Inflammatory macrophage treated with lipopolysaccharide for 4 hours (primary cell): ENCODE measurements at regions not wholly inside any gene's neighbourhood (a gene's known extent, or its start where the extent isn't known, plus 50 kb on each side); places are given as distances from the start of the nearest gene placed in this dataset.
"Not testable (repeated sequence)": the region's sequence is repeated elsewhere in the genome, so short reads cannot be mapped to it uniquely, and the experiment has no call there.

Experiments used
- DNase-seq: peaks from one replicate; pipeline ENCODE4 v3.0.0-alpha.2; 2020

DNA sequence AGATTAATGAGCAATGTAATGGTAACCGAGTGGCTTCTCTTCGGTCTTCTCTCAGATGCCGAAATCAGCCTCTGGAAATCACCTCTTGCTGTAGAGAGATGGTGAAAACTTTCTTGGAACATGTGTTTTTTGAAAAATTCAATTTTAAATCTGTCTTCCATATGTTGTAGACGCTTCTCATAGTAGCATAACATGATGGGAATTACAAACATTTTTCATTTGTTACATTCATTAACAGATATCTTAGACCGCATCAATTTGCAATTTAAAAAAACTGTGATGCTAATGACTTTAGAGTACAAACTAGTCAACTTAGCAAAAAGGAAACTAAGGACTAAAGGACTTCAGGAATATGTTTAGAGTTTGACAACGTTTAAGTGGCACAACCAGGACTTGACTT, 275.2 kb downstream of the ASXL3 start:
- no peak for DNase-seq

DNA sequence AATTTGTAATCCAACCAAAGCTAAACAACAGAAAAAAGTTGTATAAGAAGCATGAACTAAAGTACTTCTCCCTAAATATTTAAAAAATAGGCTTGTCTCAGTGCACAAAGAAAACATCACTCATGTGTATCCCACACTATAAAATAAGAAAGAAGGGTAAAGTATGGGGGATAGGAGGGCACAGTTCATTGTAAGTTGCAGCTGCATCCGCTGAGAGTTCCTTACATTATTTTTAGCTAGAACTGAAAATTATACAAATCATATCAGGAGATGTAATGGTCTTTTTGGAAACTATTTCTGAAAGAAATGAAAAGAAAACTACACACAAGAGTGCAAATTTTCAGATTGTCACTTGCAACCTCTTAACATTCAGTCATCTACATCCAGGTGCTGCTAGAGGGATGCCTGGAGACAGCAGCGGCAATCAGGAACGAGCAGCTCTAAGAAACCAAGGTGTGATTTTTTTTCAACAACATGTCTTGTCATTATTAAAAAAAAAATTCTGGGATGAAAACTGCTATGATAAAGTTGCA, 273.6 kb downstream of the ASXL3 start:
- no peak for DNase-seq

DNA sequence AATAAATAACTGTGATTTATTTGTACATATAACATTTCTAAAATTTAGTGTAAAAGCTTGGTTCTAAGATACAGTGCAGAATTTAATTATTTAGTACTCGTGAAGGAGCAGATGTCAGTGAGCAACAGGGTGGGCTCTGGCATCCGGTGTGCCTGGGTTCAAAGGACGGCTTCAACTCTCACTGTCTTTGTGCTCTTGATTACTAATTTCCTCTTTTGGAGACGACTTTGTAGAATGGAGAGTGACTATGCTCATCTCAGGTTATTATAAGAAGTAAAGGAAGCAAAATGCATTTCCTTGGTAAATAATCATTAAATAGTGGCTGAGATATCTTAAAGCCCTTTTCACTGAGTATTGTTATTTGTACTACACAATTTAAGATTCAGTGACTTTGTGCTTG, 271.7 kb downstream of the ASXL3 start:
- DNase-seq, result no peak

DNA sequence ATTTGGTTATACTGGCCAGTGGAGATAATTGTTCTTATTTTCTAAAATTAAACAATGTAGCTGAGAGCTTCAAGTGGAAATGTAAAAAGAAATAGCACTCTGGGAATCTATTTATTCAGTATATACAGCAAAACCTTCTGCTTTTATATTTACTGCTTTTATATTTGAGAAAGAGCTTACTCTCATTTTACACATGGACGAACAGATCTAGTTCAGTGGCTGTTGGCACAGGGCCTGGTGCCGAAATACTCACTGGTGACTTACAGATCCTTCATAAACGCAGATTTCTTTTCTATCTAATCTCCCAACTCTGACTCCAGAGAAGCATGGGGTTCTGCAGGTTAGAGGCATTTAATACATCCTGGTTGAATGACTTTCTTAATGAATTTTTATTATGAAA, 266.2 kb downstream of the ASXL3 start:
- DNase-seq, result no peak

DNA sequence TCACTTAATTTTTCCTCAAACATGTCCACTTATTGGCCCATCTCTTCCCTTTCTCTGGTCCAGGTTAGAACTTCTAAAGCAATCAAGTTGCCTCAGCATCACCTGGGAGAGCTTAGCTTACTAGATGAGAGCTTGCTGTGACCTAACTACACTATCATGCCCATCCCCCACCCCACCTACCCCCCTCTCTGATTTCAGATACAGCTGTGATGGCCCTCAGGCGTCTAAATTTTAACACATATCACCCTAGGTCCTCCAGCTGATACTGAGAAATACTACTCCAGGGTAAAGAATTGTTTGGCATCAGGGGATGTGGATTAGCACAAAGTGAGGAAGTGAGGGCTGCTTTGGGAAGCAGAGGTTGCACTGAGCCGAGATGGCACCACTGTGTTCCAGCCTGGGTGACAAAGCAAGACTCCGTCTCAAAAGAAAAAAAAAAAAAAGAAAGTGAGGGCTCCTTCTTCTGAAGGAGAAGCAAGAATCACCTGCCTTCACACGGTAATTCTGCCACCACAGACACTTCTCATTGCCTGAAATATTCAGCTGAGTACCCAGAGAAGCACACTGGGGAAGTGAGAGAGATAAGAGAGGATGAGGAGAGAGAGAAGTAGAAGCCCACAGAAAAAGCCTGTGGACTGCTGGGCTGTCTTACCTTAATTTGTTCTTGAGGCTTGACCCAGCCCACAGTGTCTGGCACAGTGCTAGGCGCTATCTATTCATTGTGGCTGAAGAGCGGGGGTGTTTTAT, 263.4 kb downstream of the ASXL3 start:
- no peak for DNase-seq

DNA sequence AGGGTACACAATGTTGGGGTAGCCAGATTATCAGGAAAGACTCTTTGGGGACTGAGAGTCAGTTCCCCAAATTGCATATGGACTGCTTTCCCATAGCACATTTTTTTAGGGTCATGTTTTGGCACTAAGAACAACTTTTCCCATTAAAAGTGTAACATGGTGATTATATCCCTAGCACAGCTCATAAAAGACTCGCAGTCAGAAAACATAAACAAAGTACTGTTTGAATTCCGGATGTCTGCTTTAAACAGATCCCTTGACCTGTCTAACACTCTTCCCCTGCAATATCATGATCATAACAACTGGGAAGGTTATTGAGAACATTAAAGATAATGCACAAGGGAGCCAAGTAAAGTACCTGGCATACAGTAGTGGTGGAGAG, 262.2 kb downstream of the ASXL3 start:
- DNase-seq, result no peak

DNA sequence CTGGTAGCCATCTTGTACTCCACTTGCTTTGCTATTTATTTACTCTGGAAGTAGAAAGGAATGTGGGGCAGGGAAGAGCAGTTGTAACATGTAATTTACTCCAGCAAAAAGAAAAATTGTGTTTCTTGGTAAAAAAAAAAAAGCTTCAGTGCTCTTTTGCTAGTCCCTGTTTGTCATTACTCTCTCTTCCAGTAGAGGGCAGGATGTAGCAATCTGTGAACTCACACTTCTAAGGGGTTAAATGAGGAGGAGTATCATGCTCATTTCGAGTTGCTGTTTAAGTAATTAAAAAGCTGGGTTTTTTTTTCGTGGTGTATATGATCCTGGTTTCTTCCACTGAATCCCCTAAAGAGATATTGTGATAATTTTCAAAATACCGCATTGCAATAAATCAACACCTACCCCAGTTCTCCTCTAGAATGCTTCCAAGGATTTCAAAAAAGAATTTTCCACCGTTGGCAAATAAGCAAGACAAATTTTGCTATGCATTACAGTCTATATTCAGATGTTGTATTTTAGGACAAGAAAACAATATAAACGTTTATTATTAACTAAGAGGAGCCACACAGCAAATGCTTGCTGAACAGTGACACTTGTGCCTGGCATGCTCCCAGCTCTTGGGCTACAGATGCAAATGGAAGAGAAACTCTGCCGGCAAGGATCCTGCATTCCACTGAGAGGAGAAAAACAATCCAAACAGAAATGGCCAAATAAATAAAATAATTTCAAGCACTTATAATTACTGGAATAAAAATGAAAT, 261.6 kb downstream of the ASXL3 start:
- peak; percentile 28 for DNase-seq

DNA sequence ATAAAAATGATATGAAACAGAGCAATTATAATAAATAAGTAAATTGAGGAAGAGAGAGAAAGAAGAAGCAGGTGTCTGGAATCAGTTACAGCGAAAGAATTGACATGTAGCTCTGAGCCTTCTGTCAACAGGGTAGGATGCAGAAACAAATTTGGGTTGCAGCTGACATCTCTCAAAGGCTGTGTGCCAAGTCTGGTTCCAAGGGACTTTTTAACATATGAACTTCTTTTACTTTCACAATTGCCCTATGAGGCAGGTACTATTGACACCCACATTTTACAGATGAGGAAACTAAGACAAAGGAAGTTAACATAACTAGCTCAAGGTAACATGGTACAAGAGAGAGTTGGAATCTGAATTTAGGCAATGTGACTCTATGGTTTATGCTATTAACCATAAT, 260.0 kb downstream of the ASXL3 start:
- DNase-seq, result no peak

DNA sequence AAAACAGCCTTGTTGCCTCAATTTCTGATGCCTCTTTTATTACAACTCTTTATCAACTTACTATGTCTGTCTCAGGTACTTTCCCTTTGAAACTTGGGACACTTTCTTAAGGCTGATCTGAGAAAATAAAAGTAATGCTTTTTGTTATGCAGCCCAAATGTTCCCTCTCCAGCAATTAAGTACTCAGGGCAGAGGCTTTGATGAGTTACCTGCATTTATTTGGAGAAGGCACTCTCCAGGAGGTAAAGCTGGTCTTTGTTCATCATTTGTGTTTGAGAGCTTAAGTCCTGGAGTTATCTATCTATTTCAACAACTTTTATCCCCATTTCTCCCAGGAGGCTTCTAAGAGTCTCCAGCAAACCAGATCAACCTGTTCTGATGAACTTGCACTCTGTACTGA, 259.2 kb downstream of the ASXL3 start:
- DNase-seq, result no peak

DNA sequence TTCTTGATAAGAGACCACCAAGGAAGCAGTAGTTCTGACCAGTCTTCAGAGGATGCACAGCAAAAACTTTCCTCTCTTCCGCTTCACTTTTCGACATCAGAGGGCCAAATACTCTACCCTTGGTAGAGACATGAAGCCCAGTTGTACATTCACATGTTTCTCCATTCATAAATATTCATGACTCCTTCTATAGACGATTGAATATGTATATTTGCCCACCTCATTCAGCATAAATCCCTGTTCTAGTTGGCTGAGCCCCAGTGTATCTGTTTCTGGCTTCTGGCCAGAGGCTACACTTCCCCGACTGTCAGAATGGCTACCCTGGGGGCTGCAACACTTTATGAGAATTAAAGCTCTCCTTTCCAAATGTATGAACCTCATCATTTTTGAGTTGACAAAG, 258.5 kb downstream of the ASXL3 start:
- no peak for DNase-seq

DNA sequence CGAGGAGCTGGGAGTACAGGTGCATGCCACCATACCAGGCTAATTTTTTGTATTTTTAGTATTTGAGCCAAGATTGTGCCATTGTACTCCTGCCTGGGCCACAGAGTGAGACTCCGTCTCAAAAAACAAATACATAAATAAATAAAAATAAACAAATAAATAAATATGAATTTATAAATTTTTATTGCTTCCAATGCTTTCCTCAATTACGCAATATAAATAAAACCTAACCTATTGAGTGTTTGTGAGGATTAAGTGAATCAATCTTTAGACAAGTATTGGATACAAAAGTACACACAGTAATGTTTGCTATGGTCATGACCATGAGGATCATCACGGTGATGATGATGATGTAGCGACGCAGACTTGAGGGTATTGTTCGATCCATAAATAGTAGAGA, 257.4 kb downstream of the ASXL3 start:
- DNase-seq, result no peak

DNA sequence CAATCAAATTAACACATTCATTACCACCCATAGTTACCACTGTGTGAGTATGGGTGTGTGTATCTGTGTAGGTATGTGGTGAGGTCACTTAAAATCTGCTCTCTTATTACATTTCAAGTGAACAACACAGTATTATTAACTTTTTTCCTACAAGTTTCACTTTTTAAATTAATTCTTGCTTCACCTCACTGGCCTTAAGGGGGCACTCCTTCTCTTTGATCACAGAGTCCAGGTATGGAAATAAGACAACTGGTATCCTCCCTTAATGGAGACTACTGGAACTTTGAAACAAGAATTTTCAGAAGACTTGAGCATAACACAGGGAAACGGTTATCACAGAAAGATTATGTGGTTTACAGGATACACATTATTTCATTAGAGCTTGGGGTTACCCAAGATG, 255.8 kb downstream of the ASXL3 start:
- DNase-seq, result no peak

DNA sequence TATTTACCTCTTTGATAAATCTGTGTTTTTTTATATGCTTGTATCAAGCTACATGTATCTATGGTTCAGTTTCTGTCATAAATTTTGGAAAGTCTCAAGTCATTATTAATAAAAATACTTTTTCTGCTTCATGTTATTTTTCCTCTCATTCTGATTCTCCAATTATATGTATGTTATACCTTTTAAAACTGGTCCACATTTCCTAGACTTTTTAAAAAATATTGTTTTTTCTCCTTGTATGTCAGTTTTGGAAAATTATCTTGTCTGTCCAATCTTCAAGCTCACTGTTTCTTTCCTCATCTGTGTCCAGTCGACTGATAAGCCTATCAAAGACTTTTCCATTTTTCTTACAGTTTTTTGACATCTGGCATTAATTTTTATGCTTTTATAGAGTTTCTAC, 253.4 kb downstream of the ASXL3 start:
- no peak for DNase-seq

DNA sequence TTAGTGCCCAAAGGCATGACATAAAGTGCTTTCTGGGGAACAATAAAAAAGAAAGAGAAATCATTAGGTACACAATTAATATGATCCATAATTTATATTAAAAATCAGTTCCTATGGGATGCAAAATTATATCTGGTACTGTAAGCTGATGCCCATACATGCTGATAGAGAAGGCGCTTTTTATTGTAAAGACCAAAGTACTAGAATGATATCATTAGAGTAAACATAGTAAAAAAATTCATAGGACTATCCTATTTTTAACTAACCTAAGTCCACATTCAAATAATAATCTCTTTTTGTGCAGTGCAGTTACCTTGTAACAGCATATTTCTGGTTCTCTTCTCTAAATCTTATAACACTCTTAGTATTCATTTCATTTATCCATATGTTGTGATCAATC, 252.2 kb downstream of the ASXL3 start:
- DNase-seq, result no peak

DNA sequence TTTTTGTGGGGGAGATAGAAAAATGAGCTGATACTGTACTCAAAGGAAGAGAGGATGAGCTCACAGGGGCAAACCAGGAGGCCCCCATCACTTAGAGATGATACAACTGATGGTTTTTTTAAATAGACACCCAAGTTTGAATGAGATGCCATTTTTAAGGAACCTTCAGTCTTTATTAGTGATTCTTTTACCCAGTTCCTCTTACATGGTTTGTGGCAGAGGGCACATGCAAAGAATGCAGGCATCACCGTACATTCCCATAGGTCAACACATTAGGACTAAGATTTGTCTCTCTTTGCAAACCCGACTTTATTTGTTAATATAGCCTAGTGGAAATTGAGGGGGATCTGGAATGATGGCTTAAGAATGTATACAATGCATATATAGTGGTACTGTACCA, 250.9 kb downstream of the ASXL3 start:
- DNase-seq, result no peak

DNA sequence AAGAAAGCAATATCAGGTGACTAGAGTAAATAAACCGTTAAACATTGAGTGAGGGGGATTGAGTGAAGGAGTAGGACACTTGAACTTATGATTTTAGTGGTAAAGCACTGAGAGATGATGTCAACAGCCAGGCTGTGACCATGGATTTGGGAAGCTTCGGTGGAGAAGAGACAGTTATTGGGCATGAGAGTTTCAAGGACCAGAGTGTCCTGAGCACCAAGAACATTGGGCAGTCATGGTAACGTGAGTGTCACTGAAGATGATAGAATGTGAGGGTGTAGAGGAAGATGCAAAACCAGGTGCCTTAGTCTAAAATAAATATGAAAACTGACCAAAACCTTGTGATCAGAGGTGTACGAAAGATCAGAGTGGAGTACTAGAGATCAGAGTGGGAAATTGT, 248.1 kb downstream of the ASXL3 start:
- DNase-seq, result no peak

DNA sequence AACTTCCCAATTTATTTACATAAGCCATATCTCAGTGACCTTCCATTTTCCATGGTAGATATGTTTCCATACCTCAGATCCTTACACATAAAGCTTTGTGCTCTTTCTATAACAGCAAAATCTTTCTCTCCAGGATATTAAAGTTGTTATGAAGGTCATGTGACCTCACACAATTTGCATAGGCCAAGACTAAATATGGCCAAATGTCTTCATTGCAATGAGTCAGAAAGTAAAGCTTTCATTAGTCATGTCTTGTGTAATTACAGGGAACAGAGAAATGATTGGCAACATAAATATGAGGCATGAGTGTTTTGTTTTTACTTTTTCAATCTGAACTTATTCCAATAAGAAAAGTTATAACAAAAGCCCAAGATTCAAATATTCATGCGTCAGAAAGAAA, 243.5 kb downstream of the ASXL3 start:
- DNase-seq, result peak; percentile 13

DNA sequence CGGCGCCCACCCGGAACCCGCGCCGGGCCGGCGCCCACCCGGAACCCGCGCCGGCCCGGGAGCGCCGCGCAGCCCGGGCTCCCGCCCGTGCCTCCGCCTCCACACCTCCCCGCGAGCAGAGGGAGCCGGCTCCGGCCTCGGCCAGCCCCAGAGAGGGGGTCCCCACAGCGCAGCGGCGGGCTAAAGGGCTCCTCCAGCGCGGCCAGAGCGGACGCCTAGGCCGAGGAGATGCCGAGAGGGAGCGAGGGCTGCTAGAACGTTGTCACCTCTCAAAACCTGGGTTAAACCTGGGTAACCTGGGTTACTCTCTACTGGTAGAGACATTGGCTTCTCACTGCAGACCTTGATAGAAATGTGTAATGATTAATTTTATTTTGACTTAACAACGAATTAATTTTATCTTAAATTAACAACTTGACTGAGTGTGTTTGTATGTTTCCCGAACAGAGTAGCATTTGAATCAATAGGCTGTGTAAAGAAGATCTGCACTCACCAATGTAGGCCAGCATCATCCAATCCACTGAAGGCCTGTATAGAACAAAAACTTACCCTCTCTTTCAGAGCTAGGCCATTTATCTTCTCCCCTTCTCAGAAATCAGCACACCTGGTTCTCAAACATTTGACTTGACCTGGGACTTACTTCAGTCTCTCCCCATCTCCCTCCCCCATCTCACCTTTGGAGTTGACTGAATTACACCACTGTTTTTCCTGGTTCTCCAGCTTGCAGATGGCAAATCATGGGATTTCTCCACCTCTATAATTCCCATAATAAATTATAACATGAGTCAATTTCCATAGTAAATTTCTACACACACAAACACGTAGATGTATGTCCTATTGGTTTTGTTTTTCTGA, 242.7 kb downstream of the ASXL3 start:
- no peak for DNase-seq

DNA sequence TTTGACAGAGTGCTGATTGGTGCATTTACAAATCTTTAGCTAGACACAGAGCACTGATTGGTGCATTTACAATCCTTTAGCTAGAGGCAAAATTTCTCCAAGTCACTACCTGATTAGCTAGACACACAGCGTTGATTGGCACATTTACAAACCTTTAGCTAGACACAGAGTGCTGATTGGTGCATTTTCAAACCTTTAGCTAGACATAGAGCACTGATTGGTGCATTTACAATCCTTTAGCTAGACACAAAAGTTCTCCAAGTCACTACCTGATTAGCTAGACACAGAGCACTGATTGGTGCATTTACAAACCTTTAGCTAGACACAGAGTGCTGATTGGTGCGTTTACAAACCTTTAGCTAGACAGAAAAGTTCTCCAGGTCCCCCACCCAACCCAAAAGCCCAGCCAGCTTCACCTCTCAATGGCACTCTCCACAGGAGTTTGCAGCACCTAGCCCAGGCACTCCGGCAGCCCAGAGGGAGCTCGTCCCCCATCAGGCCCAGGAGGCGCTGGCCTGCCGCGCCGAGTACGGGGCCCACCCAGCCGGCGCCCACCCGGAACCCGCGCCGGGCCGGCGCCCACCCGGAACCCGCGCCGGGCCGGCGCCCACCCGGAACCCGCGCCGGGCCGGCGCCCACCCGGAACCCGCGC, 241.8 kb downstream of the ASXL3 start:
- DNase-seq, result not testable (repeated sequence)

DNA sequence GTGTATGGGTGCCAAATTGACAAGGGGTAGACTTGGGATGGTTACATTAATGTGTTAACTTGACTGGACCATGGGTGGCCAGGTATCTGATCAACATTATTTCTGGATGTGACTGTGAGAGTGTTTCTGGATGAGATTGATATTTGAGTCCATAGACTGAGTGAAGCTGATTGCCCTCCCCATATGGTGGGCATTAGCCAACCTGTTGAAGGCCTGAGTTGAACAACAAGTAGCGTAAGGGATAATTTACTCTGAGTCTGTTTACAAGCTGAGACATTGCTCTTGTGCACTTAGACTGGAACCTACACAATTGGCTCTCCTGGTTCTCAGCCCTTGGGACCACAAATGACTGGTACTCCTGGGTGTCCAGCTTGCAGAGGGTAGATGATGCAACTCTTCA, 240.1 kb downstream of the ASXL3 start:
- DNase-seq, result no peak

DNA sequence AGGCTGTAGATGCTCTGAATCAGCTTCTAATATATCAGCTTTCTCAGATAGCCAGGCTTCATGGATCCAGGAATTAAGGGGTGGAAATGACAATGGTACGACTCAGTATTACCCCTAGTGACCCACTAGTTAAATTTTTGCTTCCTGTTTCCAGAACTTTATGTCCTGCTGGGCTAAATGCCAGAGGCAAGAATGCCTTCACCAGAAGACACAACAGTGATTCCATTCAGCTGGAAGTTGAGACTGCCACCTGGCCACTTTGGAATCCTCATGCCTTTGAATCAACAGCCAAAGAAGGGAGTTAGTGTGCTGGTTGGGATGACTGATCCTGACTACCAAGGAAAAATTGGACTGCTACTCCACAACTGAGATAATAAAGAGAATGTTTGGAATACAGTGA, 239.1 kb downstream of the ASXL3 start:
- DNase-seq, result no peak

DNA sequence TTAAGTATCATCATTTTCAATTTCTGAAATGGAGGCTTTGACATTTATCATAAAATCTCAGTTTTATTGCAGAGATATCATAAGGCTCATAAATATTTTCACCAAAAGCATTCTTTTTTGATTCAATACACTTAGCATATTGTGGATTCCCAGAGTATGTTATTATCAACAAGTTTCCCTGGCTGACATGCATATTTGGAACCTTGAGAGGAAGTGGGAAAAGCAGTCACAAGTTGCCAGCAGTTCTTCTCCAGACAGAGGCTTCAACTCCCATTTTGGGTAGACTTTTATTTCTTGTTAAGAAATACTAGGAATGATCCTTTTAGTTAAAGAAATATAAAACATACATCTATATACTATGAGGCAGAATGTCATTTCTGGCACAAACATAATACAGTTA, 236.5 kb downstream of the ASXL3 start:
- no peak for DNase-seq

DNA sequence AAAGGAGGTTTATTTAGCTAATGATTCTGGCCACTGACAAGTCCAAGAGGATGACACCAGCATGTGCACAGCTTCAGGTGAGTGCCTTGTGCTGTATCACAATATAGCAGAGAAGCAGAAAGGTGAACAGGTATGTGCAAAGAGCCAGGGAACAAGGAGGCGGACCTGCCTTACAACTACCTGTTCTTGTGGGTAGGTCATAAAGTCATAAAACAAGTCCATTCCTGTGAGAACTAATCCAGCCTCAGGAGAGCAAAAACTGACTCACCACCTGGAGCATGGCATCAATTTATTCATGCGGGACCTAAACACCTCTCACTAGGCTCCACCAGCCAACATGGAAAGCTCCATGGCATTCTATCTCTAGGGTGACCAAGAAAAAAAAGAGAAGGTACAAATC, 234.2 kb downstream of the ASXL3 start:
- DNase-seq, result no peak
